Neural crest cell (in vitro differentiated cells): ENCODE measurements at regions not wholly inside any gene's neighbourhood (a gene's known extent, or its start where the extent isn't known, plus 50 kb on each side); places are given as distances from the start of the nearest gene placed in this dataset.

Experiments used
- DNase-seq: peaks from one replicate; pipeline ENCODE4 v3.0.0; 2021; ENCODE audit warnings: low read depth, mixed read lengths, low spot score
- H3K27ac Mint-ChIP-seq: one replicate; pipeline ENCODE4 v1.8.0; 2021; ENCODE audit warnings: mild to moderate bottlenecking, mixed read lengths; ENCODE audit not compliant: unreplicated experiment
- H3K27me3 Mint-ChIP-seq: 2 replicates; pipeline ENCODE4 v1.8.0; 2021; ENCODE audit warnings: low read depth, mild to moderate bottlenecking, mixed read lengths
- H3K36me3 Mint-ChIP-seq: 2 replicates; pipeline ENCODE4 v1.8.0; 2021; ENCODE audit warnings: low read depth, mild to moderate bottlenecking, mixed read lengths
- H3K4me1 Mint-ChIP-seq: 2 replicates; pipeline ENCODE4 v1.8.0; 2021; ENCODE audit warnings: mixed read lengths
- H3K4me3 Mint-ChIP-seq: one replicate; pipeline ENCODE4 v1.8.0; 2021; ENCODE audit warnings: mild to moderate bottlenecking, mixed read lengths
- H3K9me3 Mint-ChIP-seq: 2 replicates; pipeline ENCODE4 v1.8.0; 2021; ENCODE audit warnings: mixed read lengths
- CTCF ChIP-seq: fragments of 200-600 bp; sonication (generic); conservative IDR thresholded peaks from 2 replicates; pipeline ENCODE4 v1.5.0; 2021; ENCODE audit warnings: antibody characterized with exemption, mild to moderate bottlenecking

GRCh38 chr18:22513721-22514481 lies 96.2 kb upstream of the CTAGE1 start:
- Mint-ChIP-seq H3K27ac (no peak overlapping the region), H3K36me3 (no peaks in the 10 kb centered on the region), H3K27me3 (no peaks in the 10 kb centered on the region), H3K4me3 (no peak overlapping the region), H3K9me3 (no peaks in the 10 kb centered on the region), H3K4me1 (no peaks in the 10 kb centered on the region)
- DNase-seq: no peak
- no peak for TF ChIP-seq CTCF

GRCh38 chr18:22514655-22515054 lies 96.9 kb upstream of the CTAGE1 start:
- no peak overlapping the region for H3K27ac Mint-ChIP-seq
- no peaks in the 10 kb centered on the region for H3K4me1 Mint-ChIP-seq
- no peak for TF ChIP-seq CTCF

GRCh38 chr18:22515250-22515649 lies 97.5 kb upstream of the CTAGE1 start:
- no peak for DNase-seq
- no peaks in the 10 kb centered on the region for H3K9me3 Mint-ChIP-seq
- no peak overlapping the region for H3K4me3 Mint-ChIP-seq
- no peaks in the 10 kb centered on the region for H3K4me1 Mint-ChIP-seq
- H3K27me3 Mint-ChIP-seq: no peaks in the 10 kb centered on the region
- TF ChIP-seq CTCF: no peak
- no peaks in the 10 kb centered on the region for H3K36me3 Mint-ChIP-seq
- no peak overlapping the region for H3K27ac Mint-ChIP-seq

More at GRCh38 chr18:22514655-22515054, 96.9 kb upstream of the CTAGE1 start:
- H3K9me3 Mint-ChIP-seq: no peaks in the 10 kb centered on the region
- H3K36me3 Mint-ChIP-seq: no peaks in the 10 kb centered on the region
- DNase-seq: no peak
- H3K27me3 Mint-ChIP-seq: no peaks in the 10 kb centered on the region
- no peak overlapping the region for H3K4me3 Mint-ChIP-seq

- Mint-ChIP-seq H3K4me3 (no peak overlapping the region), H3K9me3 (no peaks in the 10 kb centered on the region), H3K36me3 (no peaks in the 10 kb centered on the region), H3K27me3 (no peaks in the 10 kb centered on the region), H3K4me1 (no peaks in the 10 kb centered on the region), H3K27ac (no peak overlapping the region)
- no peak for DNase-seq
- no peak for TF ChIP-seq CTCF
Observed at GRCh38 chr18:22517356-22517755, 99.6 kb upstream of the CTAGE1 start.

- Mint-ChIP-seq H3K4me1 (no peaks in the 10 kb centered on the region), H3K36me3 (no peaks in the 10 kb centered on the region), H3K9me3 (no peaks in the 10 kb centered on the region), H3K27me3 (peaks cover 6% of the 10 kb centered on the region), H3K4me3 (no peak overlapping the region), H3K27ac (no peak overlapping the region)
- TF ChIP-seq CTCF: no peak
- DNase-seq: no peak
Observed at GRCh38 chr18:22521026-22521707, 103.5 kb upstream of the CTAGE1 start.
